ENCODE measurements at regions not wholly inside any gene's neighbourhood (a gene's known extent, or its start where the extent isn't known, plus 50 kb on each side); places are given as distances from the start of the nearest gene placed in this dataset.

- Histone ChIP-seq H3K36me3 (no peaks in the 10 kb centered on the region), H3K9me3 (no peaks in the 10 kb centered on the region), H3K27ac (no peak overlapping the region), H3K27me3 (no peaks in the 10 kb centered on the region), H3K4me3 (no peak overlapping the region), H3K4me1 (no peaks in the 10 kb centered on the region)
- TF ChIP-seq CTCF (IDR thresholded peaks at IDR 0.05) = no peak
- DNase-seq (ENCODE audit: low spot score in 2 of 2) = no peak
- intact Hi-C loops (cut with DNase I) = no loop called here
These were observed 435.2 kb upstream of the CDH4 start for GRCh38 chr20:60816901-60817300.

- DNase-seq (ENCODE audit: low spot score in 2 of 2) = no peak
- no peak for TF ChIP-seq CTCF (IDR thresholded peaks at IDR 0.05)
- H3K9me3 ChIP-seq = no peaks in the 10 kb centered on the region
- H3K27ac ChIP-seq = no peak overlapping the region
- no peaks in the 10 kb centered on the region for H3K27me3 ChIP-seq
- H3K36me3 ChIP-seq = no peaks in the 10 kb centered on the region
- H3K4me1 ChIP-seq = no peaks in the 10 kb centered on the region
- no peak overlapping the region for H3K4me3 ChIP-seq
- intact Hi-C loops (cut with DNase I) = no loop called here
These were observed 434.2 kb upstream of the CDH4 start for GRCh38 chr20:60817891-60818290.

DNA sequence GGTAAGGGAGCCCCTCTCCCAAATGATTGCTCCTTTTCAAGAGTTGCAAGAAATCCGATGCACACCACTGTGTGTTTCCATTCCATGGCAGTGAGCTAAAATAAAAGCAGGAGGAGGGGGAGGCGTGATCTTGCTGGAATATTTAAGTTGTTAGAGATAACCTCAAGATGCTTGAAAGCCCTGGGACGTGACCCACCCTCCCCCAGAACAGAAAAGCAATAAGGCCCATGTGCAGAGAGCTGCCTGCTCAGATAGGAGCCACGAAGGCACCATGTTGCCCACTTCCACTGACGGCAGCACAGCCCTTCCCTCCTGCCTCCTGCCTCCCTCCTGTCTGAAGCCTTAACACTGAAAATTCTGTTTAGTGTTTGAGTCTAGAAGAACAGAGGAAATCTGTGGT lies 432.6 kb upstream of the CDH4 start:
- Histone ChIP-seq H3K9me3 (no peaks in the 10 kb centered on the region), H3K27me3 (no peaks in the 10 kb centered on the region), H3K4me3 (no peak overlapping the region), H3K36me3 (no peaks in the 10 kb centered on the region), H3K27ac (no peak overlapping the region), H3K4me1 (no peaks in the 10 kb centered on the region)
- intact Hi-C loops (cut with DNase I) = no loop called here
- TF ChIP-seq CTCF (IDR thresholded peaks at IDR 0.05) = no peak
- DNase-seq (ENCODE audit: low spot score in 2 of 2) = no peak

- DNase-seq (ENCODE audit: low spot score in 2 of 2) = no peak
- no peak for TF ChIP-seq CTCF (IDR thresholded peaks at IDR 0.05)
These were observed 431.9 kb upstream of the CDH4 start for GRCh38 chr20:60820149-60820548.

DNA sequence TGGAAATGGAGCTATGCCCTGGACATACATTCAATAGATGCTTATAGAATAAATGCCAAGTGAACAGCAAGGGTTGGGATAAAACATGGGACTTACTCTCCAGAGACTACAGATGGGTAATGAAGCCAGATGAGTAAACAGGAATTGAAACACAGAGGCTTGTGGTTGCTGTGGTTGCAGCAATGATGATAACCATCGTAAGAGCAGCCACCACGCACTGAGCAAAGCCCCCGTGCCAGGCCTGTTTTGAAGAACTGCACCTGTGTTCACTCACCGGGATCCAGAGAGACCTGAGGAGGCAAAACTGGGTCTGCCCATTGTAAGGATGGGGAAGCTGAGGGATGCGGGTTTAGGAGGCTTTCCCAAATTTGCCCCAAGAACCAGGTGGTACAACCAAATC lies 431.1 kb upstream of the CDH4 start:
- Histone ChIP-seq H3K36me3 (no peaks in the 10 kb centered on the region), H3K4me3 (no peak overlapping the region), H3K9me3 (no peaks in the 10 kb centered on the region), H3K27me3 (no peaks in the 10 kb centered on the region), H3K27ac (no peak overlapping the region), H3K4me1 (no peaks in the 10 kb centered on the region)
- TF ChIP-seq CTCF (IDR thresholded peaks at IDR 0.05) = no peak
- intact Hi-C loops (cut with DNase I) = no loop called here
- DNase-seq (ENCODE audit: low spot score in 2 of 2) = no peak

More at GRCh38 chr20:60820149-60820548, 431.9 kb upstream of the CDH4 start:
- Histone ChIP-seq H3K9me3 (no peaks in the 10 kb centered on the region), H3K36me3 (no peaks in the 10 kb centered on the region), H3K27ac (no peak overlapping the region), H3K4me3 (no peak overlapping the region), H3K27me3 (no peaks in the 10 kb centered on the region), H3K4me1 (no peaks in the 10 kb centered on the region)
- intact Hi-C loops (cut with DNase I) = no loop called here

Measured in ascending aorta (tissue), 2 donors.